PFSK-1 (cell line): ENCODE measurements at regions not wholly inside any gene's neighbourhood (a gene's known extent, or its start where the extent isn't known, plus 50 kb on each side); places are given as distances from the start of the nearest gene placed in this dataset.

Source experiments
- POLR2AphosphoS5 ChIP-seq: IDR thresholded peaks from 2 replicates; pipeline ENCODE4 v1.6.1; 2012; ENCODE audit warnings: low read depth, mild to moderate bottlenecking, control low read depth, low read length, moderate library complexity
- REST ChIP-seq, 2 experiments: IDR thresholded peaks; 2 replicates each; pipeline versions ENCODE4 v1.6.1 to v1.8.0; 2011 to 2012; ENCODE audit warnings: low read depth in 2 of 2, low read length in 2 of 2, control low read depth in 1 of 2, inconsistent platforms in 1 of 2, mild to moderate bottlenecking in 1 of 2, moderate library complexity in 1 of 2; ENCODE audit not compliant: insufficient read depth in 1 of 2
- SIN3A ChIP-seq: IDR thresholded peaks from 2 replicates; pipeline ENCODE4 v1.6.1; 2012; ENCODE audit warnings: mild to moderate bottlenecking, low read length, moderate library complexity, borderline replicate concordance; ENCODE audit not compliant: insufficient read depth
- TAF1 ChIP-seq: IDR thresholded peaks from 2 replicates; pipeline ENCODE4 v1.6.1; 2012; ENCODE audit warnings: low read length, control low read depth, borderline replicate concordance; ENCODE audit not compliant: insufficient read depth

- TF ChIP-seq POLR2AphosphoS5 (no peak), REST (IDR thresholded peaks at IDR 0.05; ENCODE audit: insufficient read depth in 1 of 2, low read depth in 2 of 2, low read length in 2 of 2) (no peak), SIN3A (no peak), TAF1 (no peak)
Observed at GRCh38 chr16:66182592-66182991, 183.9 kb upstream of the CDH5 start.
